ENCODE measurements at regions not wholly inside any gene's neighbourhood (a gene's known extent, or its start where the extent isn't known, plus 50 kb on each side); places are given as distances from the start of the nearest gene placed in this dataset.
A peak's percentile ranks its signal among the peaks of the same experiment; 100 is the strongest.

DNA sequence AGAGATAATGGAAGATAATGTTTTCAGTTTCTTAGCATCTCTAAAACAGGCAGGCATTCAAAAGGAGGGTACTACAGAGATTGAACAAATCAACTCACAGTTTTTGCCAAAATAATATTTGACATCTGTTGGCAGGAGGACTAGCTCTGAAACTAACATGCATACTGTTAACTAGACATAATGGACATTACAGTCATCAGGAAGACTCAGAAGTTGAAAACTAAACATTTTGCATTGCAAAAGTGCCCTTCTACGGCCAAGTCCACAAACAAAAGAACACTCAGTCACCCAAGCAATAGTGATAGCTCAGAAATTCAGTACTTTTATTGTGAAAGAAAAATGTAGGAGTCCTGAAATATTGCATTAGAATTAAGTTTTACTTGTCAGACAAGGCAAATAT lies 399.0 kb downstream of the HGF start:
- H3K4me3 ChIP-seq (ENCODE audit: low read depth, low read length), result no peak overlapping the region
- H3K79me1 ChIP-seq (ENCODE audit: low read length), result no peaks in the 10 kb centered on the region
- no peak overlapping the region for H2AK5ac ChIP-seq (ENCODE audit: low read length)
- H3K27me3 ChIP-seq (ENCODE audit: insufficient read depth, low read length), result no peaks in the 10 kb centered on the region
- H3K27ac ChIP-seq (ENCODE audit: low read depth, low read length), result no peak overlapping the region
- DNase-seq, result no peak
- H2AFZ ChIP-seq (ENCODE audit: insufficient read depth, low read length, poor library complexity), result no peak overlapping the region
- no peak overlapping the region for H4K8ac ChIP-seq (ENCODE audit: low read depth, low read length)
- H3K4ac ChIP-seq (ENCODE audit: low read depth, low read length), result no peak overlapping the region
- H3K4me1 ChIP-seq (ENCODE audit: control insufficient read depth in 1 of 2, insufficient read depth in 2 of 2, low read length in 2 of 2), result no peaks in the 10 kb centered on the region
- H3K79me2 ChIP-seq (ENCODE audit: control insufficient read depth, insufficient read depth, low read length, poor library complexity), result no peaks in the 10 kb centered on the region
- H3K9me3 ChIP-seq (ENCODE audit: insufficient read depth, low read depth, low read length), result no peaks in the 10 kb centered on the region
- H3K36me3 ChIP-seq (ENCODE audit: control insufficient read depth in 1 of 2, insufficient read depth in 2 of 2, low read length in 2 of 2), result no peaks in the 10 kb centered on the region
- H2BK120ac ChIP-seq (ENCODE audit: insufficient read depth, low read length, poor library complexity), result no peak overlapping the region
- H3K9ac ChIP-seq (ENCODE audit: low read length), result no peak overlapping the region
- WGBS (ENCODE audit: extremely low coverage, insufficient coverage, insufficient read length), result no CpG with 5 or more reads among the region's 1 CpG
- H3K18ac ChIP-seq (ENCODE audit: low read length), result no peak overlapping the region
- no peak overlapping the region for H3K23ac ChIP-seq (ENCODE audit: low read length)
- H4K91ac ChIP-seq (ENCODE audit: low read depth, low read length), result no peak overlapping the region
- no peak overlapping the region for H2BK12ac ChIP-seq (ENCODE audit: low read length)
- H3K4me2 ChIP-seq (ENCODE audit: low read length), result no peak overlapping the region
- no peak overlapping the region for H2BK5ac ChIP-seq (ENCODE audit: low read depth, low read length, poor library complexity)
- H4K12ac ChIP-seq (ENCODE audit: low read depth, low read length), result no peak overlapping the region
- no peak overlapping the region for H3K14ac ChIP-seq (ENCODE audit: low read length)

GRCh38 chr7:81367326-81367931 lies 402.4 kb downstream of the HGF start:
- Histone ChIP-seq H3K18ac (ENCODE audit: low read length) (no peak overlapping the region), H3K27me3 (ENCODE audit: insufficient read depth, low read length) (no peaks in the 10 kb centered on the region), H2BK12ac (ENCODE audit: low read length) (no peak overlapping the region), H4K12ac (ENCODE audit: low read depth, low read length) (no peak overlapping the region), H3K4ac (ENCODE audit: low read depth, low read length) (no peak overlapping the region), H4K8ac (ENCODE audit: low read depth, low read length) (no peak overlapping the region), H3K9me3 (ENCODE audit: insufficient read depth, low read depth, low read length) (no peaks in the 10 kb centered on the region), H3K9ac (ENCODE audit: low read length) (no peak overlapping the region), H3K36me3 (ENCODE audit: control insufficient read depth in 1 of 2, insufficient read depth in 2 of 2, low read length in 2 of 2) (no peaks in the 10 kb centered on the region), H3K79me2 (ENCODE audit: control insufficient read depth, insufficient read depth, low read length, poor library complexity) (no peaks in the 10 kb centered on the region), H3K23ac (ENCODE audit: low read length) (no peak overlapping the region), H3K79me1 (ENCODE audit: low read length) (no peaks in the 10 kb centered on the region), H2AFZ (ENCODE audit: insufficient read depth, low read length, poor library complexity) (no peak overlapping the region), H3K4me3 (ENCODE audit: low read depth, low read length) (no peak overlapping the region), H2AK5ac (ENCODE audit: low read length) (no peak overlapping the region), H3K14ac (ENCODE audit: low read length) (no peak overlapping the region), H2BK5ac (ENCODE audit: low read depth, low read length, poor library complexity) (no peak overlapping the region), H2BK120ac (ENCODE audit: insufficient read depth, low read length, poor library complexity) (no peak overlapping the region), H3K27ac (ENCODE audit: low read depth, low read length) (no peak overlapping the region), H3K4me1 (ENCODE audit: control insufficient read depth in 1 of 2, insufficient read depth in 2 of 2, low read length in 2 of 2) (no peaks in the 10 kb centered on the region), H3K4me2 (ENCODE audit: low read length) (no peak overlapping the region), H4K91ac (ENCODE audit: low read depth, low read length) (no peak overlapping the region)
- DNase-seq, result peak in 1 of 2 donors; percentile 2
- WGBS (ENCODE audit: extremely low coverage, insufficient coverage, insufficient read length), result no CpG with 5 or more reads among the region's 3 CpGs

DNA sequence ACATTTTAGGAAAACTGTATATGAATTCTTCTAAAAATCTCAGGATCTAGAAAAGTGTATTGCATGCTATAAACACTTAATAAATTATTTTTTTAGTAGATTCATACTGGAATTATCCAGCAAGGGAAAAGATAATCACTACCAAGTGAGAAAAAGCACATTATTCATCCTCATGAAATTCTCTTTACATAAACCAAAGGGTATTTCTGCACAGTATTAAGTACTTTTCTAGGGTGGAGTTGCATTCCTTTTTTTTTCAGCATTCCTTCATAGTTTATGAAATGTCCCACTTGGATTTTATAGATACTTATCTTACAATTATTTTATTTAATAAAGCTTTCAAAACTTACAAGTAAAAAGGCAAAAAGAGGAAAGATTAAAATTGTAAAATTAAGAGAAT lies 403.3 kb downstream of the HGF start:
- Histone ChIP-seq H3K4me1 (ENCODE audit: control insufficient read depth in 1 of 2, insufficient read depth in 2 of 2, low read length in 2 of 2) (no peaks in the 10 kb centered on the region), H2BK120ac (ENCODE audit: insufficient read depth, low read length, poor library complexity) (no peak overlapping the region), H2AFZ (ENCODE audit: insufficient read depth, low read length, poor library complexity) (no peak overlapping the region), H3K9ac (ENCODE audit: low read length) (no peak overlapping the region), H3K36me3 (ENCODE audit: control insufficient read depth in 1 of 2, insufficient read depth in 2 of 2, low read length in 2 of 2) (no peaks in the 10 kb centered on the region), H3K18ac (ENCODE audit: low read length) (no peak overlapping the region), H3K14ac (ENCODE audit: low read length) (no peak overlapping the region), H3K23ac (ENCODE audit: low read length) (no peak overlapping the region), H4K12ac (ENCODE audit: low read depth, low read length) (no peak overlapping the region), H3K27ac (ENCODE audit: low read depth, low read length) (no peak overlapping the region), H2BK5ac (ENCODE audit: low read depth, low read length, poor library complexity) (no peak overlapping the region), H3K4ac (ENCODE audit: low read depth, low read length) (no peak overlapping the region), H4K8ac (ENCODE audit: low read depth, low read length) (no peak overlapping the region), H3K79me1 (ENCODE audit: low read length) (no peaks in the 10 kb centered on the region), H3K79me2 (ENCODE audit: control insufficient read depth, insufficient read depth, low read length, poor library complexity) (no peaks in the 10 kb centered on the region), H3K27me3 (ENCODE audit: insufficient read depth, low read length) (no peaks in the 10 kb centered on the region), H2BK12ac (ENCODE audit: low read length) (no peak overlapping the region), H4K91ac (ENCODE audit: low read depth, low read length) (no peak overlapping the region), H3K4me3 (ENCODE audit: low read depth, low read length) (no peak overlapping the region), H3K4me2 (ENCODE audit: low read length) (no peak overlapping the region), H3K9me3 (ENCODE audit: insufficient read depth, low read depth, low read length) (no peaks in the 10 kb centered on the region), H2AK5ac (ENCODE audit: low read length) (no peak overlapping the region)
- no peak for DNase-seq

DNA sequence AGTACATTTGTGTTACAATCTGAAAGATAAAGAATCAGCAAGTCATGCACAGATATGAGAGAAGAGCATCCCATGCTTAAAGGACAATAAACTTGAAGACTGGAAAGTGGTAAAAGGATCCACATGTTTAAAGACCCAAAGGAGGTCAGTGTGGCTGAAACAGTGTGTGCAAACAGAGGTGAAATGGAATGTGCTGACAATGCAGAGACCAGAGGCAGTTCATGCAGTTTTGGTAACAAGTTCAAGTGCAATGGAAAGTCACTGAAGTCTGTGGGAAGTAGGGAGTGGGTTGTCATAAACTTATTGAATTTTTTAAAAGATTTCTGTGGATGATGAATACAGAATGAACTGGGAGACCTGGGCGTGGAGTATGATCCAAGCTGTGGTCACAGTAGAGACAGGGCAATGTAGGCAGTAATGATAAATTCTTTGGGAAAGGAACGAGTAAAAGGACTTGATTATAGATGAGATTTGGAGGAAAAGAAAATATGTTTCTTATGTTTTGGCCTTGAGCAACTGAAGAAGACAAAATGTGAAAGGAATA lies 408.0 kb downstream of the HGF start:
- no peak overlapping the region for H4K12ac ChIP-seq (ENCODE audit: low read depth, low read length)
- no peak overlapping the region for H2BK5ac ChIP-seq (ENCODE audit: low read depth, low read length, poor library complexity)
- 100% methylated on average over 1 of the region's 2 CpGs for WGBS (ENCODE audit: extremely low coverage, insufficient coverage, insufficient read length)
- no peak overlapping the region for H3K4ac ChIP-seq (ENCODE audit: low read depth, low read length)
- H3K23ac ChIP-seq (ENCODE audit: low read length), result no peak overlapping the region
- H2AFZ ChIP-seq (ENCODE audit: insufficient read depth, low read length, poor library complexity), result no peak overlapping the region
- H3K27ac ChIP-seq (ENCODE audit: low read depth, low read length), result no peak overlapping the region
- H3K79me1 ChIP-seq (ENCODE audit: low read length), result no peaks in the 10 kb centered on the region
- no peaks in the 10 kb centered on the region for H3K4me1 ChIP-seq (ENCODE audit: control insufficient read depth in 1 of 2, insufficient read depth in 2 of 2, low read length in 2 of 2)
- H3K36me3 ChIP-seq (ENCODE audit: control insufficient read depth in 1 of 2, insufficient read depth in 2 of 2, low read length in 2 of 2), result no peaks in the 10 kb centered on the region
- no peak overlapping the region for H2AK5ac ChIP-seq (ENCODE audit: low read length)
- no peaks in the 10 kb centered on the region for H3K9me3 ChIP-seq (ENCODE audit: insufficient read depth, low read depth, low read length)
- H3K9ac ChIP-seq (ENCODE audit: low read length), result no peak overlapping the region
- H3K18ac ChIP-seq (ENCODE audit: low read length), result no peak overlapping the region
- H2BK12ac ChIP-seq (ENCODE audit: low read length), result no peak overlapping the region
- H3K14ac ChIP-seq (ENCODE audit: low read length), result no peak overlapping the region
- no peaks in the 10 kb centered on the region for H3K27me3 ChIP-seq (ENCODE audit: insufficient read depth, low read length)
- no peak for DNase-seq
- no peaks in the 10 kb centered on the region for H3K79me2 ChIP-seq (ENCODE audit: control insufficient read depth, insufficient read depth, low read length, poor library complexity)
- H4K91ac ChIP-seq (ENCODE audit: low read depth, low read length), result no peak overlapping the region
- H3K4me3 ChIP-seq (ENCODE audit: low read depth, low read length), result no peak overlapping the region
- no peak overlapping the region for H4K8ac ChIP-seq (ENCODE audit: low read depth, low read length)
- no peak overlapping the region for H2BK120ac ChIP-seq (ENCODE audit: insufficient read depth, low read length, poor library complexity)
- H3K4me2 ChIP-seq (ENCODE audit: low read length), result no peak overlapping the region
